DOHH2 (cell line): ENCODE measurements at regions not wholly inside any gene's neighbourhood (a gene's known extent, or its start where the extent isn't known, plus 50 kb on each side); places are given as distances from the start of the nearest gene placed in this dataset.

Experiments
- CTCF ChIP-seq: fragments of 200-600 bp; sonication (generic); IDR thresholded peaks from one replicate; pipeline ENCODE4 v1.5.1; 2014; ENCODE audit warnings: antibody characterized with exemption, mild to moderate bottlenecking, low read depth, low read length; ENCODE audit not compliant: poor library complexity, severe bottlenecking
- EZH2phosphoT487 ChIP-seq: fragments of 200-600 bp; sonication (generic); IDR thresholded peaks from 2 replicates; pipeline ENCODE4 v1.6.1; 2017; ENCODE audit warnings: borderline replicate concordance, mild to moderate bottlenecking, antibody characterized with exemption, low read length, moderate library complexity, mixed read lengths

- TF ChIP-seq CTCF (no peak), EZH2phosphoT487 (no peak)
Measured at GRCh38 chr18:76767954-76768353, 54.4 kb upstream of the ZNF236 start.
